ENCODE measurements at regions not wholly inside any gene's neighbourhood (a gene's known extent, or its start where the extent isn't known, plus 50 kb on each side); places are given as distances from the start of the nearest gene placed in this dataset.

GRCh38 chr3:161644891-161645635 lies 148.5 kb downstream of the OTOL1 start:
- peaks cover 16% of the 10 kb centered on the region for H3K4me1 Mint-ChIP-seq (ENCODE audit: low read depth)
- H3K27me3 Mint-ChIP-seq, result no peaks in the 10 kb centered on the region
- no peak for DNase-seq (ENCODE audit: low spot score, unreplicated experiment)
- no peaks in the 10 kb centered on the region for H3K36me3 Mint-ChIP-seq (ENCODE audit: insufficient read depth)
- no peak overlapping the region for H3K4me3 Mint-ChIP-seq (ENCODE audit: low read depth)
- no peak for TF ChIP-seq CTCF (IDR thresholded peaks at IDR 0.05; ENCODE audit: unreplicated experiment)
- no peaks in the 10 kb centered on the region for H3K9me3 Mint-ChIP-seq (ENCODE audit: low read depth)
- H3K27ac Mint-ChIP-seq, result no peak overlapping the region

GRCh38 chr3:161647936-161648470 lies 151.4 kb downstream of the OTOL1 start:
- Mint-ChIP-seq H3K27me3 (no peaks in the 10 kb centered on the region), H3K36me3 (ENCODE audit: insufficient read depth) (no peaks in the 10 kb centered on the region), H3K4me3 (ENCODE audit: low read depth) (no peak overlapping the region), H3K9me3 (ENCODE audit: low read depth) (no peaks in the 10 kb centered on the region), H3K27ac (peak overlapping the region; percentile 14), H3K4me1 (ENCODE audit: low read depth) (peaks cover 6% of the 10 kb centered on the region)
- no peak for DNase-seq (ENCODE audit: low spot score, unreplicated experiment)
- TF ChIP-seq CTCF (IDR thresholded peaks at IDR 0.05; ENCODE audit: unreplicated experiment), result no peak

GRCh38 chr3:161649900-161650484 lies 153.4 kb downstream of the OTOL1 start:
- Mint-ChIP-seq H3K36me3 (ENCODE audit: insufficient read depth) (no peaks in the 10 kb centered on the region), H3K9me3 (ENCODE audit: low read depth) (peaks cover 4% of the 10 kb centered on the region), H3K27me3 (no peaks in the 10 kb centered on the region), H3K27ac (no peak overlapping the region), H3K4me1 (ENCODE audit: low read depth) (peaks cover 6% of the 10 kb centered on the region), H3K4me3 (ENCODE audit: low read depth) (no peak overlapping the region)
- no peak for DNase-seq (ENCODE audit: low spot score, unreplicated experiment)
- TF ChIP-seq CTCF (IDR thresholded peaks at IDR 0.05; ENCODE audit: unreplicated experiment), result no peak

GRCh38 chr3:161657786-161658185 lies 161.2 kb downstream of the OTOL1 start:
- no peaks in the 10 kb centered on the region for H3K4me1 Mint-ChIP-seq (ENCODE audit: low read depth)

More at GRCh38 chr3:161657786-161658185, 161.2 kb downstream of the OTOL1 start:
- Mint-ChIP-seq H3K36me3 (ENCODE audit: insufficient read depth) (no peaks in the 10 kb centered on the region), H3K4me3 (ENCODE audit: low read depth) (no peak overlapping the region), H3K27ac (no peak overlapping the region), H3K9me3 (ENCODE audit: low read depth) (peaks cover 16% of the 10 kb centered on the region), H3K27me3 (no peaks in the 10 kb centered on the region)
- no peak for DNase-seq (ENCODE audit: low spot score, unreplicated experiment)
- TF ChIP-seq CTCF (IDR thresholded peaks at IDR 0.05; ENCODE audit: unreplicated experiment), result no peak

Measured in progenitor cell of endocrine pancreas (in vitro differentiated cells).